GM23338 (cell line): ENCODE measurements at regions not wholly inside any gene's neighbourhood (a gene's known extent, or its start where the extent isn't known, plus 50 kb on each side); places are given as distances from the start of the nearest gene placed in this dataset.

Source experiments
- ATAC-seq: fragments of 200-7000 bp; cut with Tn5 transposase; 3 replicates; pipeline ENCODE4 v1.9.1; 2020
- DNase-seq: peaks from one replicate; pipeline ENCODE4 v3.0.0-alpha.2; 2015; ENCODE audit warnings: low spot score
- H2AFZ ChIP-seq: fragments of 200-600 bp; sonication (generic); 2 replicates; pipeline ENCODE4 v1.8.0; 2016; ENCODE audit warnings: antibody characterized with exemption, mild to moderate bottlenecking, moderate library complexity
- H3F3A ChIP-seq: fragments of 200-600 bp; sonication (generic); replicated peaks from 2 replicates; pipeline ENCODE4 v1.8.0; 2017; ENCODE audit warnings: antibody characterized with exemption, mixed run types, low read depth
- H3K27ac ChIP-seq: fragments of 200-600 bp; sonication (generic); 2 replicates; pipeline ENCODE4 v1.6.1; 2016; ENCODE audit warnings: low read depth
- H3K27me3 ChIP-seq: fragments of 200-600 bp; sonication (generic); 2 replicates; pipeline ENCODE4 v1.8.0; 2016; ENCODE audit warnings: mild to moderate bottlenecking, mixed run types, moderate library complexity; ENCODE audit not compliant: insufficient read depth
- H3K36me3 ChIP-seq: fragments of 200-600 bp; sonication (generic); 2 replicates; pipeline ENCODE4 v1.8.0; 2016; ENCODE audit warnings: mild to moderate bottlenecking; ENCODE audit not compliant: insufficient read depth
- H3K4me1 ChIP-seq: fragments of 200-600 bp; sonication (generic); 2 replicates; pipeline ENCODE4 v1.8.0; 2016; ENCODE audit warnings: mild to moderate bottlenecking, moderate library complexity; ENCODE audit not compliant: insufficient read depth
- H3K4me2 ChIP-seq: fragments of 200-600 bp; sonication (generic); 2 replicates; pipeline ENCODE4 v1.7.1; 2017; ENCODE audit warnings: mixed run types
- H3K4me3 ChIP-seq: fragments of 200-600 bp; sonication (generic); 2 replicates; pipeline ENCODE4 v1.6.1; 2016; ENCODE audit warnings: mixed run types
- H3K79me2 ChIP-seq: fragments of 200-600 bp; sonication (generic); replicated peaks from 2 replicates; pipeline ENCODE4 v1.8.0; 2017; ENCODE audit warnings: mild to moderate bottlenecking; ENCODE audit not compliant: insufficient read depth
- H3K9me2 ChIP-seq: fragments of 200-600 bp; sonication (generic); 2 replicates; pipeline ENCODE4 v1.8.0; 2017; ENCODE audit not compliant: insufficient read depth
- H4K20me1 ChIP-seq: fragments of 200-600 bp; sonication (generic); replicated peaks from 2 replicates; pipeline ENCODE4 v1.8.0; 2017; ENCODE audit warnings: mild to moderate bottlenecking; ENCODE audit not compliant: insufficient read depth
- H3K27ac Mint-ChIP-seq: 2 replicates; pipeline ENCODE4 v1.8.0; 2020; ENCODE audit warnings: inconsistent platforms, mild to moderate bottlenecking, moderate library complexity, mixed read lengths
- H3K27me3 Mint-ChIP-seq: 3 replicates; pipeline ENCODE4 v1.8.0; 2022; ENCODE audit warnings: low read depth, mild to moderate bottlenecking, moderate library complexity, mixed read lengths, inconsistent platforms; ENCODE audit not compliant: insufficient read depth, poor library complexity
- H3K36me3 Mint-ChIP-seq: 3 replicates; pipeline ENCODE4 v1.8.0; 2021; ENCODE audit warnings: low read depth, mild to moderate bottlenecking, inconsistent platforms, moderate library complexity, mixed read lengths
- H3K4me1 Mint-ChIP-seq: 3 replicates; pipeline ENCODE4 v1.8.0; 2020; ENCODE audit warnings: mild to moderate bottlenecking, inconsistent platforms, mixed read lengths
- H3K4me3 Mint-ChIP-seq: 3 replicates; pipeline ENCODE4 v1.8.0; 2021; ENCODE audit warnings: moderate library complexity, mild to moderate bottlenecking, inconsistent platforms, mixed read lengths
- H3K9me3 Mint-ChIP-seq: 3 replicates; pipeline ENCODE4 v1.8.0; 2020; ENCODE audit warnings: moderate library complexity, mild to moderate bottlenecking, inconsistent platforms, mixed read lengths
- CREB1 ChIP-seq: fragments of 250-450 bp; sonication (Bioruptor Pico); IDR thresholded peaks from 2 replicates; pipeline ENCODE4 v1.5.0; 2020; ENCODE audit warnings: low read depth, mild to moderate bottlenecking, moderate library complexity
- CTCF ChIP-seq, 2 experiments: fragments of 200-600 bp in 1 of 2; sonication (generic) in 1 of 2; conservative IDR thresholded peaks; 2 replicates each; pipeline versions ENCODE4 v1.5.1 to v1.6.1; 2016 to 2017; ENCODE audit warnings: antibody characterized with exemption in 2 of 2, low read depth in 2 of 2, mild to moderate bottlenecking in 2 of 2, moderate library complexity in 1 of 2
- EZH2 ChIP-seq: fragments of 200-600 bp; sonication (generic); IDR thresholded peaks from one replicate; pipeline ENCODE4 v1.8.0; 2017; ENCODE audit warnings: antibody characterized with exemption, mild to moderate bottlenecking, low read depth; ENCODE audit not compliant: unreplicated experiment
- EZH2phosphoT487 ChIP-seq: fragments of 200-600 bp; sonication (generic); IDR thresholded peaks from one replicate; pipeline ENCODE4 v1.8.1; 2018; ENCODE audit warnings: antibody characterized with exemption; ENCODE audit not compliant: unreplicated experiment
- JUNB ChIP-seq: IDR thresholded peaks from one replicate; pipeline ENCODE4 v1.6.1; 2016; ENCODE audit warnings: antibody characterized with exemption; ENCODE audit not compliant: unreplicated experiment
- NANOG ChIP-seq: IDR thresholded peaks from 2 replicates; pipeline ENCODE4 v1.6.1; 2016; ENCODE audit warnings: antibody characterized with exemption, borderline replicate concordance
- POLR2AphosphoS5 ChIP-seq: IDR thresholded peaks from 2 replicates; pipeline ENCODE4 v1.6.1; 2016; ENCODE audit warnings: antibody characterized with exemption, low read depth
- STAT1 ChIP-seq: IDR thresholded peaks from one replicate; pipeline ENCODE4 v1.6.1; 2016; ENCODE audit warnings: antibody characterized with exemption; ENCODE audit not compliant: unreplicated experiment
- ZNF114 ChIP-seq: fragments of 250-450 bp; sonication (Bioruptor Pico); IDR thresholded peaks from 2 replicates; pipeline ENCODE4 v1.5.0; 2020; ENCODE audit warnings: mild to moderate bottlenecking, moderate library complexity
- ZNF331 ChIP-seq: fragments of 250-450 bp; sonication (Bioruptor Pico); IDR thresholded peaks from 2 replicates; pipeline ENCODE4 v1.5.0; 2020; ENCODE audit warnings: low read depth, mild to moderate bottlenecking, moderate library complexity
- TF ChIP-seq, protein P1 (sequence below): fragments of 250-450 bp; sonication (Bioruptor Pico); IDR thresholded peaks from 2 replicates; pipeline ENCODE4 v1.5.0; 2020; ENCODE audit warnings: mild to moderate bottlenecking, moderate library complexity
- TF ChIP-seq, protein P2 (sequence below): IDR thresholded peaks from 2 replicates; pipeline ENCODE4 v1.6.1; 2016; ENCODE audit warnings: antibody characterized with exemption
- TF ChIP-seq, protein P3 (sequence below): IDR thresholded peaks from one replicate; pipeline ENCODE4 v1.6.1; 2018; ENCODE audit warnings: antibody characterized with exemption; ENCODE audit not compliant: unreplicated experiment

GRCh38 chr4:166680796-166681195, 553.5 kb downstream of the SPOCK3 start (continued):
- TF ChIP-seq, protein P1, sequence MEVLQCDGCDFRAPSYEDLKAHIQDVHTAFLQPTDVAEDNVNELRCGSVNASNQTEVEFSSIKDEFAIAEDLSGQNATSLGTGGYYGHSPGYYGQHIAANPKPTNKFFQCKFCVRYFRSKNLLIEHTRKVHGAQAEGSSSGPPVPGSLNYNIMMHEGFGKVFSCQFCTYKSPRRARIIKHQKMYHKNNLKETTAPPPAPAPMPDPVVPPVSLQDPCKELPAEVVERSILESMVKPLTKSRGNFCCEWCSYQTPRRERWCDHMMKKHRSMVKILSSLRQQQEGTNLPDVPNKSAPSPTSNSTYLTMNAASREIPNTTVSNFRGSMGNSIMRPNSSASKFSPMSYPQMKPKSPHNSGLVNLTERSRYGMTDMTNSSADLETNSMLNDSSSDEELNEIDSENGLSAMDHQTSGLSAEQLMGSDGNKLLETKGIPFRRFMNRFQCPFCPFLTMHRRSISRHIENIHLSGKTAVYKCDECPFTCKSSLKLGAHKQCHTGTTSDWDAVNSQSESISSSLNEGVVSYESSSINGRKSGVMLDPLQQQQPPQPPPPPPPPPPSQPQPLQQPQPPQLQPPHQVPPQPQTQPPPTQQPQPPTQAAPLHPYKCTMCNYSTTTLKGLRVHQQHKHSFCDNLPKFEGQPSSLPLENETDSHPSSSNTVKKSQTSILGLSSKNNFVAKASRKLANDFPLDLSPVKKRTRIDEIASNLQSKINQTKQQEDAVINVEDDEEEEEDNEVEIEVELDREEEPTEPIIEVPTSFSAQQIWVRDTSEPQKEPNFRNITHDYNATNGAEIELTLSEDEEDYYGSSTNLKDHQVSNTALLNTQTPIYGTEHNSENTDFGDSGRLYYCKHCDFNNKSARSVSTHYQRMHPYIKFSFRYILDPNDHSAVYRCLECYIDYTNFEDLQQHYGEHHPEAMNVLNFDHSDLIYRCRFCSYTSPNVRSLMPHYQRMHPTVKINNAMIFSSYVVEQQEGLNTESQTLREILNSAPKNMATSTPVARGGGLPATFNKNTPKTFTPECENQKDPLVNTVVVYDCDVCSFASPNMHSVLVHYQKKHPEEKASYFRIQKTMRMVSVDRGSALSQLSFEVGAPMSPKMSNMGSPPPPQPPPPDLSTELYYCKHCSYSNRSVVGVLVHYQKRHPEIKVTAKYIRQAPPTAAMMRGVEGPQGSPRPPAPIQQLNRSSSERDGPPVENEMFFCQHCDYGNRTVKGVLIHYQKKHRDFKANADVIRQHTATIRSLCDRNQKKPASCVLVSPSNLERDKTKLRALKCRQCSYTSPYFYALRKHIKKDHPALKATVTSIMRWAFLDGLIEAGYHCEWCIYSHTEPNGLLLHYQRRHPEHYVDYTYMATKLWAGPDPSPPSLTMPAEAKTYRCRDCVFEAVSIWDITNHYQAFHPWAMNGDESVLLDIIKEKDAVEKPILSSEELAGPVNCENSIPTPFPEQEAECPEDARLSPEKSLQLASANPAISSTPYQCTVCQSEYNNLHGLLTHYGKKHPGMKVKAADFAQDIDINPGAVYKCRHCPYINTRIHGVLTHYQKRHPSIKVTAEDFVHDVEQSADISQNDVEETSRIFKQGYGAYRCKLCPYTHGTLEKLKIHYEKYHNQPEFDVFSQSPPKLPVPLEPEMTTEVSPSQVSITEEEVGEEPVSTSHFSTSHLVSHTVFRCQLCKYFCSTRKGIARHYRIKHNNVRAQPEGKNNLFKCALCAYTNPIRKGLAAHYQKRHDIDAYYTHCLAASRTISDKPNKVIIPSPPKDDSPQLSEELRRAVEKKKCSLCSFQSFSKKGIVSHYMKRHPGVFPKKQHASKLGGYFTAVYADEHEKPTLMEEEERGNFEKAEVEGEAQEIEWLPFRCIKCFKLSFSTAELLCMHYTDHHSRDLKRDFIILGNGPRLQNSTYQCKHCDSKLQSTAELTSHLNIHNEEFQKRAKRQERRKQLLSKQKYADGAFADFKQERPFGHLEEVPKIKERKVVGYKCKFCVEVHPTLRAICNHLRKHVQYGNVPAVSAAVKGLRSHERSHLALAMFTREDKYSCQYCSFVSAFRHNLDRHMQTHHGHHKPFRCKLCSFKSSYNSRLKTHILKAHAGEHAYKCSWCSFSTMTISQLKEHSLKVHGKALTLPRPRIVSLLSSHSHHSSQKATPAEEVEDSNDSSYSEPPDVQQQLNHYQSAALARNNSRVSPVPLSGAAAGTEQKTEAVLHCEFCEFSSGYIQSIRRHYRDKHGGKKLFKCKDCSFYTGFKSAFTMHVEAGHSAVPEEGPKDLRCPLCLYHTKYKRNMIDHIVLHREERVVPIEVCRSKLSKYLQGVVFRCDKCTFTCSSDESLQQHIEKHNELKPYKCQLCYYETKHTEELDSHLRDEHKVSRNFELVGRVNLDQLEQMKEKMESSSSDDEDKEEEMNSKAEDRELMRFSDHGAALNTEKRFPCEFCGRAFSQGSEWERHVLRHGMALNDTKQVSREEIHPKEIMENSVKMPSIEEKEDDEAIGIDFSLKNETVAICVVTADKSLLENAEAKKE (CRISPR knock-in tag): no peak

GRCh38 chr4:166682200-166682599, 552.1 kb downstream of the SPOCK3 start:
- no peaks in the 10 kb centered on the region for H3K4me1 Mint-ChIP-seq
- H3K9me2 ChIP-seq: 0 out of 2 replicates have a peak, but pooled peaks cover 2% of the 10 kb centered on the region
- no peak overlapping the region for H3K27ac Mint-ChIP-seq
- no peaks in the 10 kb centered on the region for H3K27me3 ChIP-seq
- no peak overlapping the region for H3K27ac ChIP-seq
- no peaks in the 10 kb centered on the region for H4K20me1 ChIP-seq
- H2AFZ ChIP-seq: no peak overlapping the region
- no peaks in the 10 kb centered on the region for H3K36me3 ChIP-seq
- H3K4me3 ChIP-seq: no peak overlapping the region
- no peak for ATAC-seq
- no peaks in the 10 kb centered on the region for H3K27me3 Mint-ChIP-seq
- no peak overlapping the region for H3K4me3 Mint-ChIP-seq
- DNase-seq: no peak
- no peak overlapping the region for H3K4me2 ChIP-seq
- no peaks in the 10 kb centered on the region for H3F3A ChIP-seq
- no peaks in the 10 kb centered on the region for H3K4me1 ChIP-seq
- H3K9me3 Mint-ChIP-seq: no peaks in the 10 kb centered on the region
- H3K36me3 Mint-ChIP-seq: no peaks in the 10 kb centered on the region
- no peaks in the 10 kb centered on the region for H3K79me2 ChIP-seq
- no peak for TF ChIP-seq EZH2phosphoT487
- no peak for TF ChIP-seq ZNF114
- TF ChIP-seq, protein P2, sequence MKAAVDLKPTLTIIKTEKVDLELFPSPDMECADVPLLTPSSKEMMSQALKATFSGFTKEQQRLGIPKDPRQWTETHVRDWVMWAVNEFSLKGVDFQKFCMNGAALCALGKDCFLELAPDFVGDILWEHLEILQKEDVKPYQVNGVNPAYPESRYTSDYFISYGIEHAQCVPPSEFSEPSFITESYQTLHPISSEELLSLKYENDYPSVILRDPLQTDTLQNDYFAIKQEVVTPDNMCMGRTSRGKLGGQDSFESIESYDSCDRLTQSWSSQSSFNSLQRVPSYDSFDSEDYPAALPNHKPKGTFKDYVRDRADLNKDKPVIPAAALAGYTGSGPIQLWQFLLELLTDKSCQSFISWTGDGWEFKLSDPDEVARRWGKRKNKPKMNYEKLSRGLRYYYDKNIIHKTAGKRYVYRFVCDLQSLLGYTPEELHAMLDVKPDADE: no peak
- TF ChIP-seq, protein P3, sequence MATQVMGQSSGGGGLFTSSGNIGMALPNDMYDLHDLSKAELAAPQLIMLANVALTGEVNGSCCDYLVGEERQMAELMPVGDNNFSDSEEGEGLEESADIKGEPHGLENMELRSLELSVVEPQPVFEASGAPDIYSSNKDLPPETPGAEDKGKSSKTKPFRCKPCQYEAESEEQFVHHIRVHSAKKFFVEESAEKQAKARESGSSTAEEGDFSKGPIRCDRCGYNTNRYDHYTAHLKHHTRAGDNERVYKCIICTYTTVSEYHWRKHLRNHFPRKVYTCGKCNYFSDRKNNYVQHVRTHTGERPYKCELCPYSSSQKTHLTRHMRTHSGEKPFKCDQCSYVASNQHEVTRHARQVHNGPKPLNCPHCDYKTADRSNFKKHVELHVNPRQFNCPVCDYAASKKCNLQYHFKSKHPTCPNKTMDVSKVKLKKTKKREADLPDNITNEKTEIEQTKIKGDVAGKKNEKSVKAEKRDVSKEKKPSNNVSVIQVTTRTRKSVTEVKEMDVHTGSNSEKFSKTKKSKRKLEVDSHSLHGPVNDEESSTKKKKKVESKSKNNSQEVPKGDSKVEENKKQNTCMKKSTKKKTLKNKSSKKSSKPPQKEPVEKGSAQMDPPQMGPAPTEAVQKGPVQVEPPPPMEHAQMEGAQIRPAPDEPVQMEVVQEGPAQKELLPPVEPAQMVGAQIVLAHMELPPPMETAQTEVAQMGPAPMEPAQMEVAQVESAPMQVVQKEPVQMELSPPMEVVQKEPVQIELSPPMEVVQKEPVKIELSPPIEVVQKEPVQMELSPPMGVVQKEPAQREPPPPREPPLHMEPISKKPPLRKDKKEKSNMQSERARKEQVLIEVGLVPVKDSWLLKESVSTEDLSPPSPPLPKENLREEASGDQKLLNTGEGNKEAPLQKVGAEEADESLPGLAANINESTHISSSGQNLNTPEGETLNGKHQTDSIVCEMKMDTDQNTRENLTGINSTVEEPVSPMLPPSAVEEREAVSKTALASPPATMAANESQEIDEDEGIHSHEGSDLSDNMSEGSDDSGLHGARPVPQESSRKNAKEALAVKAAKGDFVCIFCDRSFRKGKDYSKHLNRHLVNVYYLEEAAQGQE: no peak
- no peak for TF ChIP-seq NANOG
- no peak for TF ChIP-seq JUNB
- TF ChIP-seq STAT1: no peak
- no peak for TF ChIP-seq CTCF (conservative IDR thresholded peaks at IDR 0.05; ENCODE audit: low read depth in 2 of 2)
- TF ChIP-seq EZH2: no peak
- no peak for TF ChIP-seq POLR2AphosphoS5
- no peak for TF ChIP-seq CREB1 (CRISPR knock-in tag)
- TF ChIP-seq ZNF331 (CRISPR knock-in tag): no peak
